ENCODE measurements at regions not wholly inside any gene's neighbourhood (a gene's known extent, or its start where the extent isn't known, plus 50 kb on each side); places are given as distances from the start of the nearest gene placed in this dataset.

GRCh38 chr1:182170891-182171461 lies 109.5 kb upstream of the ZNF648 start (continued):
- TF ChIP-seq REST (IDR thresholded peaks at IDR 0.05; ENCODE audit: borderline replicate concordance) (peak; percentile 10; the same call in 1 of the 2 replicates), REST (CRISPR knock-in tag; IDR thresholded peaks at IDR 0.05; ENCODE audit: low read depth) (no peak), ZNF444 (CRISPR knock-in tag; IDR thresholded peaks at IDR 0.05) (no peak), EHMT2 (IDR thresholded peaks at IDR 0.05) (peak; percentile 90), ZNF311 (CRISPR knock-in tag; IDR thresholded peaks at IDR 0.05) (peak; percentile 25; the same call in 1 of the 2 replicates), YY1 (IDR thresholded peaks at IDR 0.05; ENCODE audit: borderline replicate concordance in 1 of 3, control insufficient read depth in 1 of 3, extremely low read depth in 1 of 3, insufficient read depth in 3 of 3, insufficient read length in 1 of 3, insufficient replicate concordance in 2 of 3, low read depth in 1 of 3, low read length in 2 of 3) (peak; percentile 38 to 89 (median 42)), ELK1 (CRISPR knock-in tag; IDR thresholded peaks at IDR 0.05) (no peak), DEAF1 (CRISPR knock-in tag; IDR thresholded peaks at IDR 0.05) (0 out of 2 replicates have a peak, but pooled peaks have one; percentile 10), MNT (conservative IDR thresholded peaks at IDR 0.05) (peak; percentile 23 to 48; a peak in 1 of 4 replicates), SMAD4 (CRISPR knock-in tag; conservative IDR thresholded peaks at IDR 0.05) (peak; percentile 52; the same call in 1 of the 2 replicates), MYC (IDR thresholded peaks at IDR 0.05; ENCODE audit: low read depth, low read length) (peak; percentile 80), MYC (CRISPR knock-in tag; IDR thresholded peaks at IDR 0.05; ENCODE audit: borderline replicate concordance, low read depth) (no peak), PPARD (CRISPR knock-in tag; IDR thresholded peaks at IDR 0.05) (no peak), SOX6 (IDR thresholded peaks at IDR 0.05) (peak; percentile 78; the same call in 1 of the 2 replicates)

All from K562 (cell line).